Natural killer cell (primary cell): ENCODE measurements at regions not wholly inside any gene's neighbourhood (a gene's known extent, or its start where the extent isn't known, plus 50 kb on each side); places are given as distances from the start of the nearest gene placed in this dataset.
"Not testable (repeated sequence)": the region's sequence is repeated elsewhere in the genome, so short reads cannot be mapped to it uniquely, and the experiment has no call there.

Experiments
- ATAC-seq, 3 donors: fragments of 150-1000 bp in 2 of 3; fragments of 200-7000 bp in 1 of 3; cut with Tn5 transposase; 1 replicate in 1 of 3; 2 replicates in 2 of 3; pipeline ENCODE4 v1.10.0; 2021; ENCODE audit warnings: mild to moderate bottlenecking in 2 of 3, moderate library complexity in 2 of 3
- DNase-seq, 2 donors: peaks; one replicate each; pipeline versions ENCODE4 v3.0.0 to v3.0.0-alpha.2; 2013 to 2021; ENCODE audit warnings: mixed read lengths in 1 of 2
- H3K27ac ChIP-seq: one replicate; pipeline ENCODE4 v1.5.1; 2013; ENCODE audit warnings: mild to moderate bottlenecking, low read length
- H3K27me3 ChIP-seq: one replicate; pipeline ENCODE4 v1.6.1; 2013; ENCODE audit warnings: low read length; ENCODE audit not compliant: control insufficient read depth, insufficient read depth
- H3K36me3 ChIP-seq: one replicate; pipeline ENCODE4 v1.6.1; 2013; ENCODE audit warnings: low read length; ENCODE audit not compliant: control insufficient read depth, insufficient read depth
- H3K4me1 ChIP-seq: one replicate; pipeline ENCODE4 v1.6.1; 2013; ENCODE audit warnings: low read length; ENCODE audit not compliant: control insufficient read depth, insufficient read depth
- H3K4me3 ChIP-seq: one replicate; pipeline ENCODE4 v1.5.1; 2013; ENCODE audit warnings: low read length
- H3K9me3 ChIP-seq: one replicate; pipeline ENCODE4 v1.6.1; 2013; ENCODE audit warnings: low read length; ENCODE audit not compliant: control insufficient read depth, insufficient read depth
- H3K27ac Mint-ChIP-seq, 2 donors: one replicate each; pipeline ENCODE4 v1.8.0; 2022; ENCODE audit warnings: mild to moderate bottlenecking in 2 of 2, mixed read lengths in 2 of 2, moderate library complexity in 1 of 2
- H3K27me3 Mint-ChIP-seq, 2 donors: one replicate each; pipeline ENCODE4 v1.8.0; 2022; ENCODE audit warnings: low read depth in 2 of 2, mixed read lengths in 2 of 2
- H3K36me3 Mint-ChIP-seq: one replicate; pipeline ENCODE4 v1.8.0; 2022; ENCODE audit warnings: mixed read lengths
- H3K4me1 Mint-ChIP-seq, 2 donors: one replicate each; pipeline ENCODE4 v1.8.0; 2022; ENCODE audit warnings: mixed read lengths in 2 of 2
- H3K4me3 Mint-ChIP-seq: one replicate; pipeline ENCODE4 v1.8.0; 2022; ENCODE audit warnings: mild to moderate bottlenecking, moderate library complexity, mixed read lengths
- H3K9me3 Mint-ChIP-seq, 2 donors: one replicate each; pipeline ENCODE4 v1.8.0; 2022; ENCODE audit warnings: mixed read lengths in 2 of 2
- CTCF ChIP-seq: fragments of 200-600 bp; IDR thresholded peaks from one replicate; pipeline ENCODE4 v1.8.0; 2022; ENCODE audit warnings: antibody characterized with exemption
- WGBS: methylation state at CpG from one replicate; pipeline ENCODE4 v1.1.7; 2013; ENCODE audit warnings: missing lambda C conversion rate; ENCODE audit not compliant: insufficient coverage; 5-methylcytosine and 5-hydroxymethylcytosine counted together
- intact Hi-C: fragments of 100-400 bp; cut with micrococcal nuclease; formaldehyde crosslinking; loops from one replicate; pipeline ENCODE4 v1.14.2; 2022

GRCh38 chr17:22090263-22090935 lies 398.1 kb downstream of the KCNJ18 start:
- H3K27me3 Mint-ChIP-seq = no peaks in the 10 kb centered on the region
- WGBS = 95% methylated on average over 24 of the region's 25 CpGs
- no peak for DNase-seq

GRCh38 chr17:22091041-22091679 lies 398.8 kb downstream of the KCNJ18 start:
- DNase-seq, intact Hi-C loops, H3K36me3 ChIP-seq, H3K4me1 ChIP-seq, H3K36me3 Mint-ChIP-seq, H3K27me3 Mint-ChIP-seq, H3K4me1 Mint-ChIP-seq, H3K27ac ChIP-seq, H3K9me3 ChIP-seq, H3K27me3 ChIP-seq, ATAC-seq, H3K27ac Mint-ChIP-seq, H3K4me3 ChIP-seq, H3K4me3 Mint-ChIP-seq: not testable (repeated sequence)
- peaks cover 11 to 12% of the 10 kb centered on the region in 2 donors for H3K9me3 Mint-ChIP-seq
- 93% methylated on average over 9 of the region's 11 CpGs for WGBS

More at GRCh38 chr17:22090263-22090935, 398.1 kb downstream of the KCNJ18 start:
- Mint-ChIP-seq H3K27ac (no peak overlapping the region), H3K9me3 (peaks cover 11 to 12% of the 10 kb centered on the region in 2 donors), H3K4me3 (no peak overlapping the region), H3K36me3 (no peaks in the 10 kb centered on the region), H3K4me1 (peaks cover 0 to 5% of the 10 kb centered on the region in 2 donors)
- H3K27ac ChIP-seq = no peak overlapping the region
- intact Hi-C loops = no loop called here
- no peak for TF ChIP-seq CTCF
- H3K9me3 ChIP-seq = peaks cover 5% of the 10 kb centered on the region
- H3K4me1 ChIP-seq = no peaks in the 10 kb centered on the region
- no peaks in the 10 kb centered on the region for H3K27me3 ChIP-seq
- no peak overlapping the region for H3K4me3 ChIP-seq
- ATAC-seq = no peak
- H3K36me3 ChIP-seq = no peaks in the 10 kb centered on the region

GRCh38 chr17:22091840-22092239 lies 399.5 kb downstream of the KCNJ18 start:
- not testable (repeated sequence) for H3K36me3 Mint-ChIP-seq, H3K27ac ChIP-seq
- peaks cover 9 to 13% of the 10 kb centered on the region in 2 donors for H3K9me3 Mint-ChIP-seq

GRCh38 chr17:22095414-22095813 lies 403.1 kb downstream of the KCNJ18 start:
- DNase-seq, H3K4me1 Mint-ChIP-seq, H3K27ac Mint-ChIP-seq, H3K4me3 ChIP-seq, ATAC-seq, H3K27me3 Mint-ChIP-seq, H3K27ac ChIP-seq, H3K4me1 ChIP-seq, H3K36me3 ChIP-seq, H3K9me3 Mint-ChIP-seq, intact Hi-C loops, H3K4me3 Mint-ChIP-seq, H3K9me3 ChIP-seq, H3K36me3 Mint-ChIP-seq, H3K27me3 ChIP-seq: not testable (repeated sequence)
- WGBS = no CpG with 5 or more reads among the region's 2 CpGs

More at GRCh38 chr17:22091840-22092239, 399.5 kb downstream of the KCNJ18 start:
- not testable (repeated sequence) for H3K4me1 ChIP-seq, H3K4me1 Mint-ChIP-seq, H3K27ac Mint-ChIP-seq, H3K4me3 ChIP-seq, H3K9me3 ChIP-seq, H3K27me3 ChIP-seq, H3K4me3 Mint-ChIP-seq, ATAC-seq, DNase-seq, H3K27me3 Mint-ChIP-seq, H3K36me3 ChIP-seq
- intact Hi-C loops = loop anchor here (2.0 kb wide), 1 partner anchor 31 kb away; no protein-coding TSS in a partner anchor
- WGBS = 88% methylated on average over 4 of the region's 4 CpGs

GRCh38 chr17:22099633-22100032 lies 407.3 kb downstream of the KCNJ18 start:
- H3K9me3 Mint-ChIP-seq = peaks cover 6 to 12% of the 10 kb centered on the region in 2 donors
- H3K36me3 ChIP-seq, H3K27ac ChIP-seq, H3K4me1 Mint-ChIP-seq, intact Hi-C loops, H3K9me3 ChIP-seq, H3K27ac Mint-ChIP-seq, H3K4me1 ChIP-seq, DNase-seq, H3K4me3 Mint-ChIP-seq, H3K27me3 Mint-ChIP-seq, H3K36me3 Mint-ChIP-seq, ATAC-seq, H3K4me3 ChIP-seq, H3K27me3 ChIP-seq: not testable (repeated sequence)
